Activated naive CD4-positive, alpha-beta T cell treated with anti-CD3 and anti-CD28 coated beads, Interleukin-2, amount 10 ng/mL, durations not matched to agents 7 days and 5 days (primary cell): ENCODE measurements at regions not wholly inside any gene's neighbourhood (a gene's known extent, or its start where the extent isn't known, plus 50 kb on each side); places are given as distances from the start of the nearest gene placed in this dataset.

Source experiments
- CTCF ChIA-PET: fragments of 350-600 bp; sonication (Branson Sonifier 250); formaldehyde crosslinking; loops from one replicate; lab custom pipeline; 2021; ENCODE audit warnings: antibody characterized with exemption; lab: Charles Lee
- DNase-seq: peaks from one replicate; pipeline ENCODE4 v3.0.0-alpha.2; 2020
- H3K27ac Mint-ChIP-seq: one replicate; pipeline ENCODE4 v1.8.0; 2021; ENCODE audit warnings: mild to moderate bottlenecking, moderate library complexity, mixed read lengths
- H3K27me3 Mint-ChIP-seq: one replicate; pipeline ENCODE4 v1.8.0; 2021; ENCODE audit warnings: mild to moderate bottlenecking, mixed read lengths
- H3K36me3 Mint-ChIP-seq: one replicate; pipeline ENCODE4 v1.8.0; 2021; ENCODE audit warnings: mixed read lengths
- H3K4me1 Mint-ChIP-seq: one replicate; pipeline ENCODE4 v1.8.0; 2021; ENCODE audit warnings: mixed read lengths
- H3K4me3 Mint-ChIP-seq: one replicate; pipeline ENCODE4 v1.8.0; 2021; ENCODE audit warnings: mild to moderate bottlenecking, moderate library complexity, mixed read lengths
- H3K9me3 Mint-ChIP-seq: one replicate; pipeline ENCODE4 v1.8.0; 2021; ENCODE audit warnings: mixed read lengths

DNA sequence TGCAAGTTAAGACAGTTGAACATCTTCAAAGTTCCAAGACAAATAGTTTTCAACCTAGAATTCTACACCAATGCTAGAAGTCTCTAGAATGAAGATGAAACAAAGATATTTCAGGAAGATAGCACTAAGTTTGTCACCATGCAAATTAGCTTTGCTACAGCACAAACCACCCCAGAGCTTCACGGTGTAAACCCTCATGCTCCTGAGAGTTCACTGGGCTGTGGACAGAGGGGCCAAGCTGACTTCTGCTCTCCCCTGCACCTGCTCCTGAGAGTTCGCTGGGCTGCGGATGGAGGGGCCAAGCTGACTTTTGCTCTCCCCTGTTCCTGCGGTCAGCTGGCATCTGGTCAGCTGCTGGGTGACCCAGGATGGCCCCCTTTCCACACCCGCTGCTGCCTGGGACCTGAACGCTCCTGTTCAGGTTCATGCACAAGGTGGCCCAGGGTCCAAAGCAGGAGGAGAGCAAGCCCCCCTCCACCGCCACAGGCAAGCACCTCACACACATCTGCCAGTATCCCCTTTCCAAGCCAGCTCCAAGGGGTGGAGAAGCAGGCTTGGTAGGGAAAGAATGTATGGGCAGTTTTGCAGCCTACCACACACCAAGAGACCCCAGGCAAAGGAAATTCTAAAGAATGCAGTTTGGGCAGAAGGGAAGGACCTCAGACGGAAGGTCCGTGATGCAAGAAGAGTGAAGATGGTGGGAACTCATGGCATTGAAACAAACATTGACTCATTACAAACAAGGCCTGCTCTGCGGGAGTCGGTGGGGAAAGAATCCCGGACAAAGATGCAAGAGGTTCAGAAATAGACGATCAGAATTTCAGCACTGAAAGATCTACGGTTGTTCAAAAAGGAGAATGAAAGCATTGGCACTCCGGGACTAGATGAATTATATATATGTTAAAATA lies 137.8 kb upstream of the PPP2R2D start:
- no peaks in the 10 kb centered on the region for H3K36me3 Mint-ChIP-seq
- H3K4me1 Mint-ChIP-seq: no peaks in the 10 kb centered on the region
- H3K27me3 Mint-ChIP-seq: no peaks in the 10 kb centered on the region
- H3K27ac Mint-ChIP-seq: no peak overlapping the region
- no peak for DNase-seq
- peaks cover 3% of the 10 kb centered on the region for H3K9me3 Mint-ChIP-seq
- CTCF ChIA-PET: no interaction called here
- no peak overlapping the region for H3K4me3 Mint-ChIP-seq

DNA sequence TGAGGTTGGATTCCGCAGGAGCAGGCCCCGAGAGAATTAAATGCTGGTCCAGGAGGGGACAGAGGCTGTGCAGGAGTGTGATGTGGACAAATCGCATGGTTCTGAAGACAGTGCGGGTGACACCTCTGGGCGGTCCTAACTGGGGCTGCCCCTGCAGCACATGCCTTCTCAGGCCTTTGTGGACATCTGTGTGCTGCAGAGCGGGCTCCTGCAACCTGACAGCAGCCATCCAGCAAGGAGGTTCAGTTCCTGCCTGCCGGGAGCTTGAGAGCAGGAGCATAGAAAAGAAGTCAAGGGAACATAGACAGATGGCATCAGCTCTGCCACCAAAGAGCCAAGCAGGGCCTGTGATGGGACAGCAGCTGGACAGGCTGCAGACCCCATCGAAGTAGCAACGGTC lies 135.9 kb upstream of the PPP2R2D start:
- H3K27ac Mint-ChIP-seq: no peak overlapping the region
- CTCF ChIA-PET: no interaction called here
- H3K4me1 Mint-ChIP-seq: no peaks in the 10 kb centered on the region
- no peaks in the 10 kb centered on the region for H3K36me3 Mint-ChIP-seq
- no peaks in the 10 kb centered on the region for H3K27me3 Mint-ChIP-seq
- no peak for DNase-seq
- no peak overlapping the region for H3K4me3 Mint-ChIP-seq
- no peaks in the 10 kb centered on the region for H3K9me3 Mint-ChIP-seq

DNA sequence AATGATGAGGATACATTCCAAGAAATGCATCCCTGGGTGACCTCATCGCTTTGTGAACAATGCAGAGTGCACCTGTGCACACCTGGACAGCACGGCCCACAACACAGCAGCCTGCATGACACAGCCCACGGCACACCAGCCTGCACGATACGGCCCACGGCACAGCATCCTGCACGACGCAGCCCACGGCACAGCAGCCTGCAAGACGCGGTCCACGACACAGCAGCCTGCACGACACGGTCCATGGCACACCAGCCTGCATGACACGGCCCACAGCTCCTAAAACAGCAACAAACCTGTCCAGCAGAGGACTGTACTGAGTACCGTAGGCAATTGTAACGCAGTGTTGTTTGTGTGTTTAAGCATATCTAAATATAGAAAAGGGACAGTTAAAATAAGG lies 134.7 kb upstream of the PPP2R2D start:
- Mint-ChIP-seq H3K27me3 (no peaks in the 10 kb centered on the region), H3K4me1 (no peaks in the 10 kb centered on the region), H3K9me3 (no peaks in the 10 kb centered on the region), H3K27ac (no peak overlapping the region), H3K36me3 (no peaks in the 10 kb centered on the region), H3K4me3 (no peak overlapping the region)
- CTCF ChIA-PET: no interaction called here
- no peak for DNase-seq

DNA sequence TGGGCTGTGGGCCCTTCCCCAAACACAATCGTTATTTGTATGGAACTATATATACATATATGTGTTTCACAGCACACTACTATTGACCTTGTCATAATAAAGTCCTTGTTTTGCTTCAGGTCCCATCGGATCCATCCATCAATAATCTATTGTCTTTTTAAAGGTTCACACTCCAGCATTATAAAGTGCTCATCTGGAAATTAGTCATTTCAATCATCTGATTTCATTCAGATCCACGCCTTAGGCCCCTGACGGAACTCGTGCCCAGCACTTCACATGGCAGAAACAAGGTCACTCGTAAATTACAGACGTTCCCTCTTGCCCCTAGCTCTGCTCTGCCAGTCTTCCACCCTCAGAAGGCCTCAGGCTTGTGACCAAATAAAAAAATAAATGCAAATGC lies 133.1 kb upstream of the PPP2R2D start:
- CTCF ChIA-PET: no interaction called here
- H3K4me1 Mint-ChIP-seq: no peaks in the 10 kb centered on the region
- no peak overlapping the region for H3K4me3 Mint-ChIP-seq
- H3K27me3 Mint-ChIP-seq: no peaks in the 10 kb centered on the region
- H3K36me3 Mint-ChIP-seq: no peaks in the 10 kb centered on the region
- DNase-seq: no peak
- no peak overlapping the region for H3K27ac Mint-ChIP-seq
- no peaks in the 10 kb centered on the region for H3K9me3 Mint-ChIP-seq

DNA sequence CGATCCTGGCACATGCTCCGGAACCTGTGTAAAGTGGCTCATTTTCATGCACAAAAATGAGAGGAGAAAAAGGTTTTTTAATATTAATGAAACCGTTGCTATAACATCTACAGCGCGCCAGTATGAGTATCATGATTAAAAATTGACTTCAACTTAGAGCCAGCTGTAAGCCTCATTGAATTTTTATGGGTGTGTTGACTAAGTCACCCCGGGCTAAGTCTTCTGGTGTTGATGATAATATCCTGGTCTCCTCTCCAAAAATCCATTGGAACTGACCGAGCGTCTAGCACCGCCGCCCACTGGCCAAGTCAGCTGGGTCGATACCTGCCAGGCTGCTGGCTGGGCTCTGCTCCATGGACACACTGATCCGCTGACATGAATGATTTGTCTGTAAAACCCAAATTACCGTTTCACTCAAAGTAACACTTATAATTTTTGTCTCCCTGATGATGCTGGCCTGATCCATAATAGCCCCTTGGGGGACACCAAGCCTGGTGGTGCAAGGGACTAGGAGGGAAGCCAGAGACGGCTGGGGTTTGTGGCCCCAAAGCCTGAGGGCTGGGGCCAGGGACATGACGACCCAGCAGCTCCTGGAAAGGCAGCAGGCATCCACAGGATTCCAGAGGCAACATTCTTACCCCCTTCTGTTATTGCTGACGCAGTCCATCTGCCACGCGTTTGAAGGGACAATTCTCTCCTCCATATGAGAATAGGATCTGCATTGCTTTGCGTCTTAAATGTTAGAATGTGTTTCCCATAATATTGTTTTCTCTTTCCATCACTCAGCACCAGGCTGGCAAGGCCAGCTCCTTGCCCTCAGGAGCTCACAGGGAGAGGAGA lies 131.0 kb upstream of the PPP2R2D start:
- Mint-ChIP-seq H3K36me3 (no peaks in the 10 kb centered on the region), H3K9me3 (no peaks in the 10 kb centered on the region), H3K4me3 (no peak overlapping the region), H3K27ac (no peak overlapping the region), H3K4me1 (no peaks in the 10 kb centered on the region), H3K27me3 (no peaks in the 10 kb centered on the region)
- no peak for DNase-seq
- CTCF ChIA-PET: no interaction called here

DNA sequence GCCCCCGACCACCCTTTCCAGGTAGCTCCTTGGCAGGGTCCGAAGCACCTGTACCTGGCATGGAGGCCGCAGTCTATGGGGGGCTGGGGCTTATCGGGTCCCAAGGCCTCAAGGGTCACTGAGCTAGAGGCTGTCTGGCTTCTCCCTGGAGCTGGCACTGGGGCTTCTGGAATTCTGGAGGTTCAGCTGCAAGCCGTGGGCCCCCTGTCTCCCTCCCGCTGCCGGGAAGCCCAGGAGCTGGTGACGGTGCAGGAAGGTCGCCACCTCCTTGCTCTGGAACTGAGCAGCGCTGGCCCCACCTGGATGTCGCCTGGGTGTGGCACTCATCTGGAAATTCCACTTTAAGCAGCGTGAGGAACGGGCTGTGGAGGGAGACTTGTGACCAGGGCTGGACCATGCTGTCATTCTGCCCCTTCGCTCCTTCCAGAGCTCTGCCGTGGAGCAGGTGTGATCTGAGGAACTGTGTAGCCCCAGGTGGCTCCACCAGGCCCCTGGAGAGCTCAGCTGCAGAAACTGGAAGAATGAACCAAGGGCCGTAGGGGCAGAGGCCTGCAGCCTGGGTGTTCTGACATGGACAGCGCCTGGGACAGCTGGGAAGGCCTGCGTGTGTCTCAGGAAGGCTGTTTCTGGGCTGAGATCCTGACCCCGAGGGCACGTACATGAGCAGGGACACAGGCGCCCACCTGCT lies 129.7 kb upstream of the PPP2R2D start:
- peaks cover 6% of the 10 kb centered on the region for H3K9me3 Mint-ChIP-seq
- H3K27ac Mint-ChIP-seq: no peak overlapping the region
- DNase-seq: no peak
- CTCF ChIA-PET: no interaction called here
- no peaks in the 10 kb centered on the region for H3K27me3 Mint-ChIP-seq
- H3K4me1 Mint-ChIP-seq: no peaks in the 10 kb centered on the region
- peaks cover 2% of the 10 kb centered on the region for H3K36me3 Mint-ChIP-seq
- no peak overlapping the region for H3K4me3 Mint-ChIP-seq

DNA sequence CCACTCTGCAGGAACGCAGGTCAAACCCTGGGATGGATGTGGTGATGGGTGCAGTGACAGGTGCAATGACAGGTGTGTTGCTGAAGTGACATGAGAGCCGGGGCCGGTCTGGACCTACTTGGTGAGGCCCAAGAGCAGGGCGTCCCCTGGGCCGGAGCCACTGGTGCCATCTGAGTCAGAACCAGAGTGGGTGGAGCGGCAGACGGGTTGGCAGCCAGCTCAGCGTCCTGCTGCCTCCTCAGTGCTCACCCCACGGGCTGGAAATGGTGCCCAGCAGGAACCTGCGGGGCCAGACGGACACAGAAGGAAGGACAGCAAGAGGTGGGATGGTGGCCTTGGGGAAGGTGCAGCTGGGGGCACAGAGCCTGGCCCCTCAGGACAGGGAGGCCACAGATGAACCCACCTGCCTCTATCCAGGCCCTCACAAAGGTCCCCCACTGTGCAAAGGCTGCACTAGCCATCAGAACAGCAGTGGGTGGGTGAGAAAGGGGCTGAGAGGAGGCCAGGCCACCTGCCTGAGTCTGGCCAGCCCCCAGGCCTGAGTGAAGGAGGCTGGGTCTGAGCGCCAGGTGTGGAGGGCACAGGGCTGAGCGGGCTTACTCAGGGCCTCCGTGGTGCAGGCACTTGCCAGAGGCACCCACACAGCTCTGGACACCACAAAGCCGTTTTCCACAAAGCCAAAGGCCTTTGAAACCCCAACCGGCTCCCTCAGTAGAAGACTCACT lies 129.0 kb upstream of the PPP2R2D start:
- no peak for DNase-seq
- no peaks in the 10 kb centered on the region for H3K27me3 Mint-ChIP-seq
- H3K9me3 Mint-ChIP-seq: peaks cover 13% of the 10 kb centered on the region
- CTCF ChIA-PET: no interaction called here
- no peak overlapping the region for H3K27ac Mint-ChIP-seq
- no peak overlapping the region for H3K4me3 Mint-ChIP-seq
- H3K36me3 Mint-ChIP-seq: peaks cover 2% of the 10 kb centered on the region
- no peaks in the 10 kb centered on the region for H3K4me1 Mint-ChIP-seq

DNA sequence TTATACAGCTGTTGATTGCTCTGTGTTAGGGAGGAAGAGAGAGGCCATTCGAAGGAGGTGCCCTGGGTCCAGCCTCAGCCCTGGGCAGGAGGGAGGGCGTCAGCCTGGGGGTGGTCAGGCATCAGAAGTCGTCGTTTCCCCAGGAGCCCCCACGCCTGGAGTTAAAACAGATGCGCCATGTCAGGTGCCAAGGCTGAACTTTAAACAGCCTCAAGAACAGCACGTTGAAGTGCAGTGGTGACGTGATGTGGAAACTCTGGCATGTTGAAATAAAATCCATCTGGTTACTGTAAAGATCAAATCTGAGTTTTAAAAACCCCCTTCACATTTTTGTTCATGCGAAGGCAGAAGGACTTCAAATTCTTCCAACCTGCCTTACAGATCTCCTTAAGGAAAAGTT lies 128.4 kb upstream of the PPP2R2D start:
- DNase-seq: no peak
- H3K4me3 Mint-ChIP-seq: no peak overlapping the region
- no peak overlapping the region for H3K27ac Mint-ChIP-seq
- peaks cover 19% of the 10 kb centered on the region for H3K9me3 Mint-ChIP-seq
- H3K4me1 Mint-ChIP-seq: no peaks in the 10 kb centered on the region
- H3K27me3 Mint-ChIP-seq: no peaks in the 10 kb centered on the region
- H3K36me3 Mint-ChIP-seq: peaks cover 2% of the 10 kb centered on the region
- CTCF ChIA-PET: no interaction called here

DNA sequence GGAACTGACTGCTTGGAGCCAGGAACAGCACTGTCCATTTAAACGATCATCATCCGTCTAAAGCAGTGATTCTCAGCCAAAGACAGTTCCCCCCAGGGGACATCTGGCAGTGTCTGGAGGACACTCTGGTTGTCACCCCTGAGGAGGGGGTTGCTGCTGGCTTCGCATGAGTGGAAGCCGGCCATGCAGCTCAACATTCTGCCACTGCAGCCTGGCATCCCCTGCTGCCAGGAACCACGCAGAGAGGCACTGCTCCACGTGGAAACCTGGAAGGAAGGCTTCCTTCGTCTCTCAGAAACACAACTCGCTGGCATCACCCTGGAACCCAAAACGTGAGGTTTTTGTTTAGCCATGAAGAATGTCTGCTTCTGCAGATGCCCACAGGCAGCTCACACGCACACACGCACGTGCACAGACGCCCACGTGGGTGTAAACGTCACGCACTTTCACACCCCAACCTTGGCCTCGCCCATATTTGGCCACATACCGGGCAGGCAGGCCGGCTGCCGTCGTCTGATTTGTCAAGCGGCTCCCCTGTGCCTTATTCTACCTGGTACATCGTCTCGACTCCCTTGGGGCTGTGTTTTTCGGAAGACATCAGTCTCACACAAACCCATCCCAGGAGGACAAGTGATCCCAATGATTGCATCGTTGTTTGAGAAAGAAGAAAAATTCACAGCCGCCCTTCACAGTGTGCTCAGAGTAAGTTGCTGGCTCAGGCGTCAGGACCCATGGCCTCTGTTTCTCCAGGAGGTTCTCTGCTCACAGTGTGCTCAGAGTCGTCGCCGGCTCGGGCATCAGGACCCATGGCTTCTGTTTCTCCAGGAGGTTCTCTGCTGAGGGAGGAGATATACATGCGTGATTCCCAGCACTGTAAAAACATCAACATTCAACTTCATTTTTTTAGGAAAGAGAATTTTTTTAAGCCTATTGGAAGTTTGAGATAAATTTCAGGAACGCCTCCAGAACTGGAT lies 127.2 kb upstream of the PPP2R2D start:
- Mint-ChIP-seq H3K4me3 (no peak overlapping the region), H3K27me3 (no peaks in the 10 kb centered on the region), H3K36me3 (peaks cover 6% of the 10 kb centered on the region), H3K4me1 (no peaks in the 10 kb centered on the region), H3K9me3 (peaks cover 28% of the 10 kb centered on the region), H3K27ac (no peak overlapping the region)
- DNase-seq: no peak
- CTCF ChIA-PET: no interaction called here

DNA sequence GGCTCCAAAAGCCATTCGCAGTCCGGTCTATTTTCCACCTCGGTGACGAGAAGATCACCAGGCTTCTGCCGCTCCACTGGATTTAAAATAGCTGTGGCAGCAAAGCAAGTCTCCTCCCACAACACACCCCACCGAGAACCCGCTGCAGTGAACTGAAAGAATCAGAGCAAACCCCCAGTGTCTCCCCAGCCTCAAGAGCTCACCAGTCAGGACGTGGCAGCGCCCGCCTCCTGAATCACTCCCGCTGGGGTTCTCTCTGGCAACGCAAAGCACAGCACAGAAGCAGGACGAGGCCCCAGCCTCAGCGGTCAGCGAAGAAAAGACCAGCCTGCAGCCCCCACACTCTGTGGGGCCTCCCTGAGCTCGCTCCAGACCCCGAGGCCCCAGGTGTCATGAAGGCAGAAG lies 126.1 kb upstream of the PPP2R2D start:
- CTCF ChIA-PET: no interaction called here
- Mint-ChIP-seq H3K27me3 (no peaks in the 10 kb centered on the region), H3K36me3 (peaks cover 6% of the 10 kb centered on the region), H3K27ac (no peak overlapping the region), H3K9me3 (peaks cover 32% of the 10 kb centered on the region), H3K4me1 (no peaks in the 10 kb centered on the region), H3K4me3 (no peak overlapping the region)
- no peak for DNase-seq

DNA sequence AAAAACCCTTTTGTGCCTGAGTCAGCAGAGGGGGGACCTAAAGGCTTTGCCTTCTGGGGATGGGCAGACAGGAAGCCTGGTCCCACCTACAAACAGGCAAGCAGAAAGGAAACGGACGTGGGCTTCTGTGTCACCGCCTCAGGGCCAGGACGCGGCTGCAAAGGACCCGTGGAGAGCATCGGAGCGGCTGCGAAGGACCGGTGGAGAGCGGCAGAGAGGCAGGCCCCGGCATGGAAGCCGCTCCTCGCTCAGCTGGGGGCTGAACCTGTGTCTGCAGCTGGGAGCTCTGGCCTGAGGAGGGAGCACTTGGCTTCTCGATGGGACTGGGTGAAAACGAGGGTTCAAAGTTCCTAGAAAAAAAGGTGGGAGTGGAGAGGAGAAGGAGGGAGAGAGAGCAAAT lies 125.4 kb upstream of the PPP2R2D start:
- CTCF ChIA-PET: no interaction called here
- no peaks in the 10 kb centered on the region for H3K27me3 Mint-ChIP-seq

DNA sequence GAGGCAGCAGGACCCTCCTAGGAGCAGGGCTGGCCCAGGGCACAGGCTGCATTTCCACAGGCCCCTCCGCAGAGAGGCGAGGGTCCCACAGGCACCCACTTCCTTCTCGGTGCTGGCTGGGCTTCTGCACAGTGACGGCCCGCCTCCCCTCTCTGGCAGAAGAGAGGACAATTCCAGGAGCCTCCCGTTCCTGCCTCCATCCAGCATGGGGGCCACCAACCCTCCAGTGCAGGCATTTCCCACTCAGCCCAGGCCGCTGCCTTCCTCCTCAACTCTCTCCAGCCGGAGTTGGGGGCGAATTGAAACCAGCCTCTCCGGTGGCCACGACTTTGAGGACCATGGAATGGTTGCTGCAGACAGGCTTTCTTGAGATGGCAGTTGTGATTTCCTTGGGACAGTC lies 125.0 kb upstream of the PPP2R2D start:
- no peaks in the 10 kb centered on the region for H3K27me3 Mint-ChIP-seq
- DNase-seq: no peak
- H3K36me3 Mint-ChIP-seq: peaks cover 6% of the 10 kb centered on the region
- CTCF ChIA-PET: no interaction called here
- no peak overlapping the region for H3K4me3 Mint-ChIP-seq
- H3K27ac Mint-ChIP-seq: no peak overlapping the region
- no peaks in the 10 kb centered on the region for H3K4me1 Mint-ChIP-seq
- peaks cover 39% of the 10 kb centered on the region for H3K9me3 Mint-ChIP-seq

More for the DNA sequence above, 125.4 kb upstream of the PPP2R2D start:
- Mint-ChIP-seq H3K4me1 (no peaks in the 10 kb centered on the region), H3K36me3 (peaks cover 6% of the 10 kb centered on the region), H3K4me3 (no peak overlapping the region), H3K27ac (no peak overlapping the region), H3K9me3 (peaks cover 35% of the 10 kb centered on the region)
- DNase-seq: no peak

DNA sequence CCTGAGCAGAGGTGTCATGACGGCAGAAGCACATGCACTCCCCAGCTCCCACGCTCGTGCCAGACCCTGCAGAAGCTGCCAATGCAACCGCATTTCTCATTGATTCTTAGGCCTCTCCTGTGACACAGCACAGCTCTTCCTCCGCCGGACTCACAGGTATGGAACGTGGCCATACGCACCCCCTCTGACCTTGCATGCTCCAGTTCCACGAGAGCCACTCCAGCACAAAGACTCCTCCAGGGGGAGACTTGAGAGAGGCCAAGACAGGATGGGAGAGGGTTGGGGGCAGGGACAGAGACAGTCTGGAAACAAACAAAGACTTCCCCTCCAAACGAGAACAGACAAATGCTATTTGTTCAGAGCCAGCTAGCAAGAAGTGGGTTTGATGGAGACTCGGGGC lies 124.3 kb upstream of the PPP2R2D start:
- CTCF ChIA-PET: no interaction called here
- no peak for DNase-seq
- H3K27ac Mint-ChIP-seq: no peak overlapping the region
- H3K4me3 Mint-ChIP-seq: no peak overlapping the region
- H3K4me1 Mint-ChIP-seq: no peaks in the 10 kb centered on the region
- H3K36me3 Mint-ChIP-seq: peaks cover 6% of the 10 kb centered on the region
- peaks cover 41% of the 10 kb centered on the region for H3K9me3 Mint-ChIP-seq
- H3K27me3 Mint-ChIP-seq: no peaks in the 10 kb centered on the region
